ENCODE measurements at regions not wholly inside any gene's neighbourhood (a gene's known extent, or its start where the extent isn't known, plus 50 kb on each side); places are given as distances from the start of the nearest gene placed in this dataset.

DNA sequence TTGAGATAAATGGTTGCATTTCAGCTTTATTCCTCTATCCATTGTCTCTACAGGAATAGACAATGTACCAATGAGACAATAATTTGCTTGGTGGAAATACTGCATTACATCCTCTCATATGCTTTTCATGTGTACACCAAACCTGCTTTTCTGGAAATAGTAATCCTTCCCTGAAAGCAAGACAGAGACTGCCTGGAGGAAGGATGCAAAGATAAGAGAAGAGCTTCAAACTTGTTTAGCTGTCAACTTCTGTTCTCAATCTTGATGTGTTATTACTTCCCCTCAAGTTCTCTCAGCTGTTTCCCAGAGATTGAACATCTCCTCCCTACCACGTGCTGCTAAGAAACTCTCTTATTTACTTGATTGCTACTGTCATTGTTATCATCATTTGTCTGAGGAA is 1125.4 kb upstream of the TMPRSS15 start:
- DNase-seq: no peak
- H3K36me3 ChIP-seq (ENCODE audit: insufficient read depth, low read length): no peaks in the 10 kb centered on the region

DNA sequence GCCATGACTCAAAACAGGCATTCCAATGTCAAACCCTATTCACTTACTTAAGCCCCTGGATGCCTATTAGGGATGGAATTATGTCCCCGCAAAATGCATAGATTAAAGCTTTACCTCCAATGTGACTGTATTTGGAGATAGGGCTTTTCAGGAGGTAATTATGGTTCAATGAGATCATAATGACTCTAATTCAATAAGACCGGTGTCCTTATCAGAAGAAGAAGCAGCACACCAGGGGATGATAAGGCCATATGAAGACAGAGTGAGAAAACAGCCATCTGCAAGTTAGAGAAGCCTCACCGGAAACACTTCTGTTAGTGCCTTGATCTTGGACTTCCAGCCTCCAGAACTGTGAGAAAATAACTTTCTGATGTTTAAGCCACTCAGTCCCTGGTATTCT is 1131.8 kb upstream of the TMPRSS15 start:
- H3K9me3 ChIP-seq (ENCODE audit: insufficient read depth, low read length, severe bottlenecking): no peaks in the 10 kb centered on the region
- TF ChIP-seq, protein P1, sequence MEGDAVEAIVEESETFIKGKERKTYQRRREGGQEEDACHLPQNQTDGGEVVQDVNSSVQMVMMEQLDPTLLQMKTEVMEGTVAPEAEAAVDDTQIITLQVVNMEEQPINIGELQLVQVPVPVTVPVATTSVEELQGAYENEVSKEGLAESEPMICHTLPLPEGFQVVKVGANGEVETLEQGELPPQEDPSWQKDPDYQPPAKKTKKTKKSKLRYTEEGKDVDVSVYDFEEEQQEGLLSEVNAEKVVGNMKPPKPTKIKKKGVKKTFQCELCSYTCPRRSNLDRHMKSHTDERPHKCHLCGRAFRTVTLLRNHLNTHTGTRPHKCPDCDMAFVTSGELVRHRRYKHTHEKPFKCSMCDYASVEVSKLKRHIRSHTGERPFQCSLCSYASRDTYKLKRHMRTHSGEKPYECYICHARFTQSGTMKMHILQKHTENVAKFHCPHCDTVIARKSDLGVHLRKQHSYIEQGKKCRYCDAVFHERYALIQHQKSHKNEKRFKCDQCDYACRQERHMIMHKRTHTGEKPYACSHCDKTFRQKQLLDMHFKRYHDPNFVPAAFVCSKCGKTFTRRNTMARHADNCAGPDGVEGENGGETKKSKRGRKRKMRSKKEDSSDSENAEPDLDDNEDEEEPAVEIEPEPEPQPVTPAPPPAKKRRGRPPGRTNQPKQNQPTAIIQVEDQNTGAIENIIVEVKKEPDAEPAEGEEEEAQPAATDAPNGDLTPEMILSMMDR (IDR thresholded peaks at IDR 0.05; ENCODE audit: borderline replicate concordance, extremely low read depth, low read length, poor library complexity, severe bottlenecking): no peak
- TF ChIP-seq EZH2 (IDR thresholded peaks at IDR 0.05; ENCODE audit: borderline replicate concordance, low read depth, low read length, severe bottlenecking): no peak
- no peak overlapping the region for H3K4me2 ChIP-seq (ENCODE audit: insufficient read depth, low read length)
- DNase-seq (no peak), ATAC-seq (ENCODE audit: insufficient read depth, low read depth) (no peak)
- H3K27ac ChIP-seq (ENCODE audit: low read length): no peak overlapping the region
- no peaks in the 10 kb centered on the region for H3K79me2 ChIP-seq (ENCODE audit: insufficient read depth, low read length)
- H2AFZ ChIP-seq (ENCODE audit: low read depth, low read length): no peak overlapping the region
- H3K4me3 ChIP-seq (ENCODE audit: low read depth in 1 of 2, low read length in 2 of 2): no peak overlapping the region
- no peaks in the 10 kb centered on the region for H4K20me1 ChIP-seq (ENCODE audit: insufficient read depth, low read length)
- H3K36me3 ChIP-seq (ENCODE audit: insufficient read depth, low read length): no peaks in the 10 kb centered on the region
- H3K9ac ChIP-seq (ENCODE audit: low read depth, low read length): no peak overlapping the region
- no peaks in the 10 kb centered on the region for H3K4me1 ChIP-seq (ENCODE audit: insufficient read depth, low read length)
- no peaks in the 10 kb centered on the region for H3K27me3 ChIP-seq (ENCODE audit: insufficient read depth, low read length, poor library complexity)

More for the DNA sequence above, 1125.4 kb upstream of the TMPRSS15 start:
- H3K9me3 ChIP-seq (ENCODE audit: insufficient read depth, low read length, severe bottlenecking): no peaks in the 10 kb centered on the region
- no peak overlapping the region for H3K4me3 ChIP-seq (ENCODE audit: low read depth in 1 of 2, low read length in 2 of 2)
- H3K27me3 ChIP-seq (ENCODE audit: insufficient read depth, low read length, poor library complexity): no peaks in the 10 kb centered on the region
- no peaks in the 10 kb centered on the region for H3K79me2 ChIP-seq (ENCODE audit: insufficient read depth, low read length)
- no peak for ATAC-seq (ENCODE audit: insufficient read depth, low read depth)
- TF ChIP-seq EZH2 (IDR thresholded peaks at IDR 0.05; ENCODE audit: borderline replicate concordance, low read depth, low read length, severe bottlenecking): no peak
- TF ChIP-seq, protein P1 (IDR thresholded peaks at IDR 0.05; ENCODE audit: borderline replicate concordance, extremely low read depth, low read length, poor library complexity, severe bottlenecking): no peak
- no peaks in the 10 kb centered on the region for H4K20me1 ChIP-seq (ENCODE audit: insufficient read depth, low read length)
- no peak overlapping the region for H3K9ac ChIP-seq (ENCODE audit: low read depth, low read length)
- no peak overlapping the region for H2AFZ ChIP-seq (ENCODE audit: low read depth, low read length)
- no peaks in the 10 kb centered on the region for H3K4me1 ChIP-seq (ENCODE audit: insufficient read depth, low read length)
- no peak overlapping the region for H3K4me2 ChIP-seq (ENCODE audit: insufficient read depth, low read length)
- H3K27ac ChIP-seq (ENCODE audit: low read length): no peak overlapping the region

DNA sequence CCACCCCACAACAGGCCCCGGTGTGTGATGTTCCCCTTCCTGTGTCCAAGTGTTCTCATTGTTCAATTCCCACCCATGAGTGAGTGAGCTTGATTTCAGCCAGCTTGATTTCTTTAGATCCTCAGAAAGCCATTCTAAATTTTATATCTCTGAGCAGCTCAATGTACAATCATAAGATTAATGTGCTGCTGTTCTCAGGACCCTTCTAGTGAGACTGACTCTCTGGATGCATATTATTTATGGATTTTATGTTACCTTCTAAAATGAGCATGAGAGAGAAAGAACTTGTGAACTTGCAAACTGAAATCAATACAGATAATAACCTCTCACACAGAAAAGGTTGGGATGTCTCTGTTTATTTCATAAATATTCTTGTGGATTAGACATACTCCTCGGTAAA is 1133.5 kb upstream of the TMPRSS15 start:
- Histone ChIP-seq H3K27ac (ENCODE audit: low read length) (no peak overlapping the region), H3K4me2 (ENCODE audit: insufficient read depth, low read length) (no peak overlapping the region), H3K27me3 (ENCODE audit: insufficient read depth, low read length, poor library complexity) (no peaks in the 10 kb centered on the region), H3K4me3 (ENCODE audit: low read depth in 1 of 2, low read length in 2 of 2) (no peak overlapping the region), H3K4me1 (ENCODE audit: insufficient read depth, low read length) (no peaks in the 10 kb centered on the region), H3K9me3 (ENCODE audit: insufficient read depth, low read length, severe bottlenecking) (no peaks in the 10 kb centered on the region), H3K79me2 (ENCODE audit: insufficient read depth, low read length) (no peaks in the 10 kb centered on the region), H4K20me1 (ENCODE audit: insufficient read depth, low read length) (no peaks in the 10 kb centered on the region), H2AFZ (ENCODE audit: low read depth, low read length) (no peak overlapping the region), H3K36me3 (ENCODE audit: insufficient read depth, low read length) (no peaks in the 10 kb centered on the region), H3K9ac (ENCODE audit: low read depth, low read length) (no peak overlapping the region)
- DNase-seq (no peak), ATAC-seq (ENCODE audit: insufficient read depth, low read depth) (no peak)
- TF ChIP-seq, protein P1 (IDR thresholded peaks at IDR 0.05; ENCODE audit: borderline replicate concordance, extremely low read depth, low read length, poor library complexity, severe bottlenecking): no peak
- no peak for TF ChIP-seq EZH2 (IDR thresholded peaks at IDR 0.05; ENCODE audit: borderline replicate concordance, low read depth, low read length, severe bottlenecking)

DNA sequence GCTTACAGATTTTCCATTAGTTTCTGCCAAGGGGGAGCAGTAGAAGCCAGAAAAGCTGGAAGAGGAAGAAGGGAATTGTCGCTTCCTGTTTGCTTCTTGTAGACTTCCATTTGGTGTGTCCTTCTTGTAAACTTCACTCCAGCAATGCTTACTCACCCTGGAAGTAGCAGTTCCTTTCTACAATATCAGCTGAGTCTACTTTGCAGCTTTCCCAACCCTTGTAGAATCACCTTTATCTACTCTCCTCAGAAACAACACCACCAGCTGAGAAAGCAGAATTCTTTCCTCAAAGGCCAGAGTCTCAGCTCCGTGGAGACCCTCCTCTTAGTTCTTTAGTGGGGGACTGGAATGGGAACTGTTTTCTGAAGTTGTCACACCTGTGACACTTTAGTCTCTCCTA is 1136.7 kb upstream of the TMPRSS15 start:
- no peak for DNase-seq
- H3K79me2 ChIP-seq (ENCODE audit: insufficient read depth, low read length): no peaks in the 10 kb centered on the region
- H2AFZ ChIP-seq (ENCODE audit: low read depth, low read length): no peak overlapping the region; the same call in 1 of the 2 replicates
- H3K9me3 ChIP-seq (ENCODE audit: insufficient read depth, low read length, severe bottlenecking): no peaks in the 10 kb centered on the region
- no peaks in the 10 kb centered on the region for H4K20me1 ChIP-seq (ENCODE audit: insufficient read depth, low read length)
- no peaks in the 10 kb centered on the region for H3K36me3 ChIP-seq (ENCODE audit: insufficient read depth, low read length)
- TF ChIP-seq, protein P1 (IDR thresholded peaks at IDR 0.05; ENCODE audit: borderline replicate concordance, extremely low read depth, low read length, poor library complexity, severe bottlenecking): no peak
- no peak for TF ChIP-seq EZH2 (IDR thresholded peaks at IDR 0.05; ENCODE audit: borderline replicate concordance, low read depth, low read length, severe bottlenecking)
- no peaks in the 10 kb centered on the region for H3K4me1 ChIP-seq (ENCODE audit: insufficient read depth, low read length)
- no peaks in the 10 kb centered on the region for H3K27me3 ChIP-seq (ENCODE audit: insufficient read depth, low read length, poor library complexity)
- H3K4me3 ChIP-seq (ENCODE audit: low read depth in 1 of 2, low read length in 2 of 2): no peak overlapping the region
- no peak for ATAC-seq (ENCODE audit: insufficient read depth, low read depth)
- no peak overlapping the region for H3K9ac ChIP-seq (ENCODE audit: low read depth, low read length)
- no peak overlapping the region for H3K4me2 ChIP-seq (ENCODE audit: insufficient read depth, low read length)
- no peak overlapping the region for H3K27ac ChIP-seq (ENCODE audit: low read length)

Measured in DND-41 (cell line).